Activated naive CD4-positive, alpha-beta T cell treated with Interleukin-2 at 50 U/mL for 16 hours (primary cell): ENCODE measurements at regions not wholly inside any gene's neighbourhood (a gene's known extent, or its start where the extent isn't known, plus 50 kb on each side); places are given as distances from the start of the nearest gene placed in this dataset.

ENCODE experiments used
- DNase-seq: peaks from one replicate; pipeline ENCODE4 v3.0.0-alpha.2; 2020

GRCh38 chr3:194738254-194739093 lies 52.8 kb downstream of the FAM43A start:
- DNase-seq, result no peak

GRCh38 chr3:194739498-194740284 lies 54.0 kb downstream of the FAM43A start:
- DNase-seq, result no peak

- DNase-seq, result no peak
Observed at GRCh38 chr3:194740859-194741491, 55.3 kb downstream of the FAM43A start.

- no peak for DNase-seq
Observed at GRCh38 chr3:194741916-194742315, 56.2 kb downstream of the FAM43A start.

- no peak for DNase-seq
Observed at GRCh38 chr3:194744826-194745225, 59.1 kb downstream of the FAM43A start.

- no peak for DNase-seq
Observed at GRCh38 chr3:194745422-194746184, 59.9 kb downstream of the FAM43A start.

GRCh38 chr3:194748225-194748624 lies 62.5 kb downstream of the FAM43A start:
- no peak for DNase-seq

GRCh38 chr3:194749631-194750490 lies 64.2 kb downstream of the FAM43A start:
- DNase-seq, result no peak

- no peak for DNase-seq
Observed at GRCh38 chr3:194750491-194750828, 64.8 kb downstream of the FAM43A start.

GRCh38 chr3:194755671-194756459 lies 70.2 kb downstream of the FAM43A start:
- DNase-seq, result no peak

GRCh38 chr3:194756460-194756779 lies 70.7 kb downstream of the FAM43A start:
- DNase-seq, result no peak

GRCh38 chr3:194756791-194757325 lies 71.2 kb downstream of the FAM43A start:
- no peak for DNase-seq

- DNase-seq, result no peak
Observed at GRCh38 chr3:194757647-194758061, 72.0 kb downstream of the FAM43A start.

GRCh38 chr3:194758716-194759115 lies 73.0 kb downstream of the FAM43A start:
- no peak for DNase-seq

GRCh38 chr3:194760494-194761137 lies 74.9 kb downstream of the FAM43A start:
- DNase-seq, result no peak

GRCh38 chr3:194761384-194761783 lies 75.7 kb downstream of the FAM43A start:
- DNase-seq, result no peak

GRCh38 chr3:194766845-194767244 lies 81.2 kb downstream of the FAM43A start:
- no peak for DNase-seq

- DNase-seq, result no peak
Observed at GRCh38 chr3:194767446-194768207, 81.9 kb downstream of the FAM43A start.

GRCh38 chr3:194768586-194768985 lies 82.9 kb downstream of the FAM43A start:
- peak; percentile 3 for DNase-seq
